HG03521 (cell line): ENCODE measurements at regions not wholly inside any gene's neighbourhood (a gene's known extent, or its start where the extent isn't known, plus 50 kb on each side); places are given as distances from the start of the nearest gene placed in this dataset.
"Not testable (repeated sequence)": the region's sequence is repeated elsewhere in the genome, so short reads cannot be mapped to it uniquely, and the experiment has no call there.

Experiments used
- ATAC-seq: cut with Tn5 transposase; IDR thresholded peaks from one replicate; pipeline ENCODE4 v1.9.1; 2021; ENCODE audit warnings: mild to moderate bottlenecking, moderate library complexity; ENCODE audit not compliant: unreplicated experiment

DNA sequence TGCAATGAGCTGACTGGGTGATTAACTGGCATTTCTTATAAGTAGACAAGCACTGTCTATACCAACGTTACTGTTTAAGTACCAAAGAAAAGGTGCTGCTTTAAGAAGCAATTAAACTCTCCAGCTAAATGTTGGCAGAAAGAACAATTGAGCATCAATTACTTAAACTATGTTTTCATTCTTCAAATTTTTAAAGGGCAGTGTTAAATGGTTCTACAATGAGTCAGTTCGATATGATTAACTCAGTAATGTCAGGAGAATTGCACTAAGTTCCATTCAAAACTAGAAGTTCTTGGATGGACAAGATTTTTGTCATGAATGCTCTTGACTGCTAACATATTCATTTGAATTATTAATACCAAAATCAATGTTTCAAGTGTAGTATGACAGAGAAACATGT is 593.7 kb downstream of the DNAH5 start:
- ATAC-seq, result no peak

- no peak for ATAC-seq
These were observed 595.9 kb downstream of the DNAH5 start for GRCh38 chr5:13348568-13348967.

DNA sequence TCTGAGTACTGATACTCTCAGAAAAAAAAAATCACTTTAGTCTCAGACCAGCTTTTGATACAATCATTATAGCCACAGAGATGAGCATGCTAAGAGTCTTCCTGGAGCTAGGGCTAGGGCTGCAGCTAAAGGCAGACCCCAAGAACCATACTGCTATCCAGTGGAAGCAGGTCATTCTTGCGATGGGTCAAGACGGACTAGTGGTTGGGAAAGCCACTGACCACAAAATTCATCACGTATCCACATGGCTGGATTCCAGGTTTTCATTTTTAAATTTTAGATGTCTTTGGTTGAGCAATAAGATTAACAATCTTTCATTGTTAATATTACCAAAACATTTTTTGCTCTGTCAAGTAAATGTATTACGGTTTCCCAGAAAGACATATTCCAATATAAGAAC is 598.1 kb downstream of the DNAH5 start:
- ATAC-seq, result no peak

- ATAC-seq, result no peak
These were observed 605.4 kb downstream of the DNAH5 start for GRCh38 chr5:13339093-13339492.

- ATAC-seq, result not testable (repeated sequence)
These were observed 609.5 kb downstream of the DNAH5 start for GRCh38 chr5:13335026-13335425.

DNA sequence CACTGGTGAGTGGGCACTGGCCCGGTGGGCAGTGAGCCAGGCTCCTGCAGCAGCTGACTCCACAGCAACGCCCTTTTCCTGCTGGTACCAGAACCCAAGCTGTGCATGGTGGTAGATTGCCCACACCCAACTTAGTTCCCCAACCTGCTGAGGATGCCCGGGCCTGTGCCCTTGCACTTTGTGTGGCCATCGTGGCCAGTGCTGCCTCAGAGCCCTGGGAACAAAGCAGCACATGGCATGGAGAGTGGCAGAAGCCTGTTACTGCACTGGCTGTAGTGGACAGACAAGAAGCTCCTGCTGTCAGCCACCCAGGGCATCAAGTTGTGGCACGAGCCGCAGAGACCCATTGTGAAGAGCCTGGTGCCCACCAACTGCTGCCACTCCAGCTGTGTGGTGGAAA is 612.9 kb downstream of the DNAH5 start:
- no peak for ATAC-seq

GRCh38 chr5:13328316-13328715 is 616.2 kb downstream of the DNAH5 start:
- ATAC-seq, result no peak

DNA sequence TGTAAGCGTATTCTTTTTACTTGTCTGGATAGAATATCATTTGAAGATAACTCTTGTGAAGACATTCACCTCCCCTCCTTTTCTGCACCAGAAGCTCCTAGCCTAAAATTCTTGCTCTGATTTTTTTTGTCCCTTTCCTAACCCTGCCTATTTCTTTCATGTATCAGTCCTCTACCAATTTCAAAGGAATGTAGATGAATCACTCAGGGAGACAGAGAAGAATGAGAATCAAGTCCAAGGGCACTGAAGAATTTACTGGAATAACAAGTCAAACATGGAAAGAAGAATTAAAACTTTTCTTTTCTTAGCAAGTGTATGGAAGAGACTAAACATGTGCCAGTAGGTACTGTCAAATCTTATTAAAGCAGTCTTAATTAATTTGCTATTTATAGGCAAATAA is 618.7 kb downstream of the DNAH5 start:
- no peak for ATAC-seq

DNA sequence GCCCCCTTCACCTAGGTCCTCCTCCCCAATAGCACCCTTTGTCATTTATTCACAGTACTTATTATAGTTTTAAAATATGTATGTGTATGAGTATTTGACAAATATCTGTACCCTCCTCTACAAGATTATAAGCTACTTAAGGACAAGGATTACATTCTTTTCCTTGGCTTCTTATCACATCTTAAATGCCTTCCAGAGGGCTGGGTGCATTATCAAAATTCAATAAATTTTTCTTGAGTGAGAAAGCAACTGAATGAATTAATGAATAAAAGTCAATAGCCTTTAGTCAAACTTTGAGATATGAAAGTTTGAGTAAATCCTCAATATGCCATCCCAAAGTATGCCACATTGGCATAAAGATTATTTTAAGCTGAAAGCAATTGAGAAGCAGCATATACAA is 621.7 kb downstream of the DNAH5 start:
- no peak for ATAC-seq

- ATAC-seq, result no peak
These were observed 626.8 kb downstream of the DNAH5 start for GRCh38 chr5:13317654-13318053.

GRCh38 chr5:13316176-13316575 is 628.3 kb downstream of the DNAH5 start:
- no peak for ATAC-seq

DNA sequence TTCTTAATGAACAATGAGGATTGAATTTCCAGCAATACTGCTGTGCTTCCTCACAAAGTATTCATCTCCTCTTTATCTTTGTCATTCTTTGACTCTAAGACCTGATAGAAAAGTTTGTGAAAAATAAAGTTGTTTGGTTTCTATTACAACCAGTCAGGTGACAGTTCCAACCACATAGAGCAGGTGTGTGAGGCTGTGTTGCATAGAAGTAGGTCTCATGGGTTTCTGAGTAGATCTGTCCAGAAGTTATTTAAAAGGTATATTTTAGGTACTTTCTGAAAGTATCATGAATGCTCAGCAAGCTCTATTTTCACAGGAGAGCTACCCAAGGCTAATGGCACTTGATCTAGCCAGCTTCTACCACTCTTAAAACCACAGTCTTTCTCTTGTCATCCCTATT is 637.0 kb downstream of the DNAH5 start:
- ATAC-seq, result no peak

DNA sequence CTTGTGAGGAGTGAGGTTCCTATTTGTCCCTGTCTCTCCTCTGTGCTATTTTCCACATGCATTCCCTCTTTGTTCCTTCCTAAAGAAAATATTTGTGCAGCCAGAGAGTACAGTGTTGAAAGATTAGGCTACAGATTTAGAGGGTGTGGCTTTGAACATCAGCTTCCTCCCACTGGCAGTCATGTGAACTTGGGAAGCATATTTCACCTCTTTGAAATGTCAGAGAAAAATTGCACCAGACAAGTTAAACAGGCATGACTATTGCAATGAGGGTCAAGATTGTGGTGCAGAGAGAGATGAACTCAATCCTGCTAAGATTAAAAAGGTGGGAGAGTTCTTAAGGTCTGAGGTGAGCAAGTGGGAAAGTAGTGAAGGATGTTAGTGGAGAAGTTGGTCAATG is 641.0 kb downstream of the DNAH5 start:
- ATAC-seq, result no peak

- no peak for ATAC-seq
These were observed 665.7 kb downstream of the DNAH5 start for GRCh38 chr5:13278811-13279210.

DNA sequence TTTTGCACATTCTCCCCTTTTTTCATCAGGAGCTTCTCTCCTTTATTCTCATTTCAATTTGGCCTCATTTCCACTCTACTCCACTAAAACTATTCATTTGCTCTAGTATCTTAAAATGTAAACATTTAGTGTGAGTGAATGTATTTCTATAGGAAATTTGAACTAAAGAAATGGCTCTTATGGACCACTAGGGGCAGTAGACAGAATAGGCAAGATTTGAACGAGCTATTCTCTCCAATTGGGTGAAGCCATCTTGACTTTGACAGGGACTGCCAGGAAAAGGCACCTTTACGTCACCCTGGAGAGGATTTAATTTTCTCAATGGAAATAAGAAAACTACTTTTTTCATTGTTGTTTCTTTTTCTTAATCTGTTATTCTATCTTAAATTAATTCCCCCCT is 666.3 kb downstream of the DNAH5 start:
- no peak for ATAC-seq

GRCh38 chr5:13276156-13276555 is 668.3 kb downstream of the DNAH5 start:
- ATAC-seq, result no peak

DNA sequence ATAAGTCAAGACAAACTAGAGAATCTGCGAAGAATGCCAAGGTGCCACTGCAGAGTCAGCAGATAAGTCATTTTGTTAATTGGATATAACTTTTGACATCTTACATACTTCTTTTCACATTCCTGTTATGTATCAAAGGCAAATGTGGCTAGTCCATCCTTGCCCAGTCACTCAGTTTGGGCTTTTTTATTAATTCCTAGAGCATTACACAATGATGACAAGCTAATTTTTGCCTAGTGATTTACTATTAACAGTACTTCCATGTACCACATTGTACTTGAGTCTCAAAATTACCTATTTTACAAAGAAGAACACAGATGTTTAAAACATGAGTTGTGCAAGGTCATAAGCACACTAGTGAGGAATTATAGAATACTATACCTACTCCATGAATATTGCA is 680.8 kb downstream of the DNAH5 start:
- no peak for ATAC-seq

- ATAC-seq, result no peak
These were observed 691.4 kb downstream of the DNAH5 start for GRCh38 chr5:13253111-13253510.

DNA sequence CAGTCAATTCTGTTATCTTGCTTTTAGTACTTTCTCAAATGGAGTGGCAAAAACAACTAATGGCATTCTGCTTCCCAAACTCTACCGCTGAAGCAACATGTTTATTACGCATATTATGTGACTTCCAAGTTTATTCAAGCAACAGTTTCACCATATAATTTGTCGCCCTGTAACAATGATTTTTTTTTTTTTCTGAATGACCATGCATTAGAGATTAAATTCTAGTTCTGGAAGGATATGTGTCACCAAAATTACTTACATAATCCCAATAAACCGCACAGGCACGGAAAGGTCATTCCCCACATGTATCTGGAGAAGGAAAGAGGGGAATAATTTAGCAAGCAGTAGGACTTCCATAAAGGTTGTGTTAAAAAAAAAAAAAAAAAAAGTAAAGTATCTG is 691.8 kb downstream of the DNAH5 start:
- no peak for ATAC-seq

GRCh38 chr5:13251623-13252376 is 692.7 kb downstream of the DNAH5 start:
- no peak for ATAC-seq

GRCh38 chr5:13250464-13251291 is 693.8 kb downstream of the DNAH5 start:
- ATAC-seq, result no peak

DNA sequence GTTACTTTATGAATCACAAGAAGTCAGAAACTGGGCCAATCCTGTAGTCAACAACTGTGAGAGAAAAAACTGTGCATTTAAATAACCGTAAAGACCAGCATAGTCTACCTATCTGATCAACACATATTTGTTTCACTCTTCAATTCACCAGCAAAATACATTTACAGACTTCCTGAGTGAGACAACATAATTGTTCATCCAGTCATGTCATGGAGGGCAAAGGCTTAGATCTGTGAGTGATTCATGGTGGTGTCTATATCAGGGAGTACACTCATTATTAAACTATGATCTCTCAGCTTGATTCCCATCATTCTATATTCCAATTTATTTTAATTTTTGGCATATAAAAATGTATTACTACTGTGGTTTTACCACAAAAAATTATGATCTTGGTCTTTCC is 694.6 kb downstream of the DNAH5 start:
- ATAC-seq, result no peak
